ENCODE measurements at regions not wholly inside any gene's neighbourhood (a gene's known extent, or its start where the extent isn't known, plus 50 kb on each side); places are given as distances from the start of the nearest gene placed in this dataset.

- TF ChIP-seq EP300 (IDR thresholded peaks at IDR 0.05): no peak
- TF ChIP-seq CTCF (IDR thresholded peaks at IDR 0.05): no peak
Measured at GRCh38 chr15:101542306-101543025, 53.0 kb upstream of the PCSK6 start.

All from tibial nerve (tissue), 4 donors.